ENCODE measurements at regions not wholly inside any gene's neighbourhood (a gene's known extent, or its start where the extent isn't known, plus 50 kb on each side); places are given as distances from the start of the nearest gene placed in this dataset.

- H3K9ac ChIP-seq (ENCODE audit: insufficient read depth, low read length, poor library complexity, severe bottlenecking) = no peak overlapping the region
- H3K4me3 Mint-ChIP-seq = no peak overlapping the region
- H3K27ac ChIP-seq (ENCODE audit: low read depth in 1 of 2, low read length in 2 of 2) = no peak overlapping the region
- no peaks in the 10 kb centered on the region for H3K36me3 Mint-ChIP-seq
- no peaks in the 10 kb centered on the region for H3K79me2 ChIP-seq (ENCODE audit: insufficient read depth, low read length)
- no peaks in the 10 kb centered on the region for H3K4me1 Mint-ChIP-seq
- peaks cover 0 to 2% (median 2%) of the 10 kb centered on the region in 3 donors for H3K27me3 Mint-ChIP-seq (ENCODE audit: low read depth in 3 of 3)
- H3K4me3 ChIP-seq (replicated peaks in 1 of 3; ENCODE audit: low read depth in 2 of 3, low read length in 3 of 3) = no peak overlapping the region
- peaks cover 0 to 3% (median 0%) of the 10 kb centered on the region in 7 donors for H3K9me3 Mint-ChIP-seq
- H2AFZ ChIP-seq (ENCODE audit: insufficient read depth, low read depth, low read length, poor library complexity, severe bottlenecking) = no peak overlapping the region
- WGBS (ENCODE audit: insufficient coverage) = 97% methylated on average over 10 of the region's 15 CpGs
- no peaks in the 10 kb centered on the region for H3K4me1 ChIP-seq (ENCODE audit: control insufficient read depth in 1 of 2, insufficient read depth in 2 of 2, low read length in 2 of 2)
- no peaks in the 10 kb centered on the region for H3K27me3 ChIP-seq (ENCODE audit: control insufficient read depth in 2 of 2, insufficient read depth in 2 of 2, low read length in 2 of 2)
- DNase-seq = no peak
- H3K36me3 ChIP-seq (replicated peaks in 1 of 2; ENCODE audit: control insufficient read depth in 1 of 2, insufficient read depth in 2 of 2, low read length in 2 of 2) = no peaks in the 10 kb centered on the region
- no peaks in the 10 kb centered on the region for H4K20me1 ChIP-seq (ENCODE audit: insufficient read depth, low read length)
- H3K27ac Mint-ChIP-seq = no peak overlapping the region
- intact Hi-C loops (cut with micrococcal nuclease) = no loop called here
- H3K9me3 ChIP-seq (replicated peaks in 1 of 2; ENCODE audit: control insufficient read depth in 1 of 2, insufficient read depth in 1 of 2, low read length in 2 of 2) = no peaks in the 10 kb centered on the region
- TF ChIP-seq CTCF (IDR thresholded peaks at IDR 0.05) = no peak
- no peak overlapping the region for H3K4me2 ChIP-seq (replicated peaks; ENCODE audit: extremely low read depth, low read length, poor library complexity, severe bottlenecking)
Observed at GRCh38 chr1:244783138-244783537, 52.3 kb upstream of the COX20 start.
